Fibroblast of mammary gland (primary cell): ENCODE measurements at regions not wholly inside any gene's neighbourhood (a gene's known extent, or its start where the extent isn't known, plus 50 kb on each side); places are given as distances from the start of the nearest gene placed in this dataset.

ENCODE experiments used
- DNase-seq: peaks from one replicate; pipeline ENCODE4 v3.0.0-alpha.2; 2010; ENCODE audit warnings: low read depth
- H3K4me3 ChIP-seq: 2 replicates; pipeline ENCODE4 v1.5.1; 2011; ENCODE audit warnings: low read depth, mild to moderate bottlenecking, low read length, moderate library complexity; ENCODE audit not compliant: control insufficient read depth
- CTCF ChIP-seq: conservative IDR thresholded peaks from 2 replicates; pipeline ENCODE4 v1.5.1; 2011; ENCODE audit warnings: low read depth, low read length, inconsistent platforms; ENCODE audit not compliant: control insufficient read depth, insufficient read depth

- no peak for DNase-seq
- no peak for TF ChIP-seq CTCF
- no peak overlapping the region for H3K4me3 ChIP-seq
Observed at GRCh38 chr19:27654266-27654990, 1558.5 kb downstream of the UQCRFS1 start.

- TF ChIP-seq CTCF = no peak
- no peak for DNase-seq
- no peak overlapping the region for H3K4me3 ChIP-seq
Observed at GRCh38 chr19:27652796-27653195, 1560.2 kb downstream of the UQCRFS1 start.

- DNase-seq = no peak
- no peak for TF ChIP-seq CTCF
- H3K4me3 ChIP-seq = no peak overlapping the region
Observed at GRCh38 chr19:27652281-27652680, 1560.7 kb downstream of the UQCRFS1 start.

- no peak overlapping the region for H3K4me3 ChIP-seq
- no peak for DNase-seq
- no peak for TF ChIP-seq CTCF
Observed at GRCh38 chr19:27647423-27647822, 1565.5 kb downstream of the UQCRFS1 start.

- no peak for DNase-seq
- H3K4me3 ChIP-seq = no peak overlapping the region
- no peak for TF ChIP-seq CTCF
Observed at GRCh38 chr19:27635401-27635800, 1577.5 kb downstream of the UQCRFS1 start.

- H3K4me3 ChIP-seq = no peak overlapping the region
- DNase-seq = no peak
- TF ChIP-seq CTCF = no peak
Observed at GRCh38 chr19:27618006-27618405, 1594.9 kb downstream of the UQCRFS1 start.
